OCI-LY7 (cell line): ENCODE measurements at regions not wholly inside any gene's neighbourhood (a gene's known extent, or its start where the extent isn't known, plus 50 kb on each side); places are given as distances from the start of the nearest gene placed in this dataset.

Experiments
- BruUV-seq: library from RNA; stranded (reverse); fragments of 400-500 nt; replicated peaks from 2 replicates; lab custom pipeline; 2021; lab: Mats Ljungman, UMichigan
- CTCF ChIA-PET: fragments of 300-600 bp; sonication (Branson Sonifier 250); formaldehyde crosslinking; loops from one replicate; lab custom pipeline; 2022; ENCODE audit warnings: antibody characterized with exemption; ENCODE audit not compliant: unreplicated experiment; lab: Charles Lee
- POLR2A ChIA-PET: fragments of 300-600 bp; sonication (Branson Sonifier 250); formaldehyde crosslinking; loops from one replicate; lab custom pipeline; 2022; ENCODE audit warnings: antibody characterized with exemption; lab: Charles Lee
- DNase-seq: peaks from one replicate; pipeline ENCODE4 v3.0.0-alpha.2; 2015; ENCODE audit warnings: low spot score
- H2AFZ ChIP-seq: fragments of 200-600 bp; sonication (generic), shearing (Covaris generic); 2 replicates; pipeline ENCODE4 v1.6.1; 2014; ENCODE audit warnings: mild to moderate bottlenecking, antibody characterized with exemption, low read length, moderate library complexity
- H3K27ac ChIP-seq: fragments of 200-600 bp; sonication (generic); 2 replicates; pipeline ENCODE4 v1.5.1; 2014; ENCODE audit warnings: mixed run types, low read depth, mild to moderate bottlenecking, moderate library complexity, low read length, inconsistent platforms; ENCODE audit not compliant: poor library complexity, severe bottlenecking
- H3K36me3 ChIP-seq: fragments of 200-600 bp; sonication (generic); 2 replicates; pipeline ENCODE4 v1.6.1; 2014; ENCODE audit warnings: mild to moderate bottlenecking, antibody characterized with exemption, low read length, moderate library complexity, mixed read lengths; ENCODE audit not compliant: insufficient read depth
- H3K4me1 ChIP-seq: fragments of 200-600 bp; sonication (generic); 2 replicates; pipeline ENCODE4 v1.5.1; 2014; ENCODE audit warnings: mild to moderate bottlenecking, low read length; ENCODE audit not compliant: insufficient read depth, poor library complexity, severe bottlenecking
- H3K4me2 ChIP-seq: fragments of 200-600 bp; sonication (generic); 2 replicates; pipeline ENCODE4 v1.6.1; 2014; ENCODE audit warnings: mild to moderate bottlenecking, low read length
- H3K4me3 ChIP-seq: fragments of 200-600 bp; sonication (generic); 2 replicates; pipeline ENCODE4 v1.5.1; 2014; ENCODE audit warnings: mild to moderate bottlenecking, low read depth, low read length; ENCODE audit not compliant: poor library complexity, severe bottlenecking
- H3K79me2 ChIP-seq: fragments of 200-600 bp; sonication (generic); 2 replicates; pipeline ENCODE4 v1.6.1; 2016; ENCODE audit warnings: low read depth, mild to moderate bottlenecking, low read length, moderate library complexity, mixed read lengths; ENCODE audit not compliant: insufficient read depth
- H3K9me2 ChIP-seq: fragments of 200-600 bp; sonication (generic); 2 replicates; pipeline ENCODE4 v1.6.1; 2016; ENCODE audit warnings: mild to moderate bottlenecking, low read length, mixed read lengths; ENCODE audit not compliant: insufficient read depth
- H3K9me3 ChIP-seq: fragments of 200-600 bp; sonication (generic); 2 replicates; pipeline ENCODE4 v1.6.1; 2014; ENCODE audit warnings: mild to moderate bottlenecking, mixed run types, low read length, mixed read lengths
- H4K20me1 ChIP-seq: fragments of 200-600 bp; sonication (generic); 2 replicates; pipeline ENCODE4 v1.6.1; 2014; ENCODE audit warnings: mild to moderate bottlenecking, antibody characterized with exemption, low read length, moderate library complexity, mixed read lengths; ENCODE audit not compliant: insufficient read depth
- CTCF ChIP-seq: fragments of 200-600 bp; sonication (generic); conservative IDR thresholded peaks from 2 replicates; pipeline ENCODE4 v1.5.1; 2014; ENCODE audit warnings: mild to moderate bottlenecking, antibody characterized with exemption, low read length, moderate library complexity, mixed read lengths
- EZH2phosphoT487 ChIP-seq: fragments of 200-600 bp; sonication (generic); IDR thresholded peaks from 2 replicates; pipeline ENCODE4 v1.6.1; 2018; ENCODE audit warnings: low read depth, borderline replicate concordance, mild to moderate bottlenecking, mixed run types, antibody characterized with exemption, low read length, moderate library complexity, mixed read lengths
- intact Hi-C: fragments of 100-400 bp; cut with micrococcal nuclease; formaldehyde crosslinking; loops from one replicate; pipeline ENCODE4 v1.10.0; 2022; ENCODE audit not compliant: unreplicated experiment

GRCh38 chr10:3958472-3958996 lies 173.5 kb upstream of the KLF6 start:
- POLR2A ChIA-PET: interaction anchor here (0.8 kb wide), 1 partner anchor 397 kb away, joined by 3 read pairs; no protein-coding TSS in a partner anchor
- CTCF ChIA-PET: no interaction called here

GRCh38 chr10:3955955-3956617 lies 171.1 kb upstream of the KLF6 start:
- Histone ChIP-seq H2AFZ (no peak overlapping the region), H3K27ac (no peak overlapping the region), H3K4me2 (no peak overlapping the region), H3K36me3 (no peaks in the 10 kb centered on the region), H3K79me2 (no peaks in the 10 kb centered on the region), H3K4me3 (no peak overlapping the region), H3K9me2 (no peaks in the 10 kb centered on the region), H4K20me1 (no peaks in the 10 kb centered on the region), H3K4me1 (no peaks in the 10 kb centered on the region), H3K9me3 (no peaks in the 10 kb centered on the region)
- TF ChIP-seq EZH2phosphoT487 (no peak), CTCF (no peak)
- DNase-seq: no peak
- POLR2A ChIA-PET: no interaction called here
- intact Hi-C loops: no loop called here
- no TSS peak for BruUV-seq
- CTCF ChIA-PET: no interaction called here

More at GRCh38 chr10:3958472-3958996, 173.5 kb upstream of the KLF6 start:
- Histone ChIP-seq H3K4me3 (no peak overlapping the region), H2AFZ (no peak overlapping the region), H3K9me3 (no peaks in the 10 kb centered on the region), H3K79me2 (no peaks in the 10 kb centered on the region), H4K20me1 (no peaks in the 10 kb centered on the region), H3K4me2 (no peak overlapping the region), H3K27ac (no peak overlapping the region), H3K9me2 (no peaks in the 10 kb centered on the region), H3K4me1 (no peaks in the 10 kb centered on the region), H3K36me3 (no peaks in the 10 kb centered on the region)
- intact Hi-C loops: no loop called here
- BruUV-seq: no TSS peak
- DNase-seq: no peak
- TF ChIP-seq EZH2phosphoT487: no peak
- no peak for TF ChIP-seq CTCF

GRCh38 chr10:3955493-3955892 lies 170.5 kb upstream of the KLF6 start:
- BruUV-seq: no TSS peak
- H3K79me2 ChIP-seq: no peaks in the 10 kb centered on the region

More at GRCh38 chr10:3955493-3955892, 170.5 kb upstream of the KLF6 start:
- intact Hi-C loops: no loop called here
- TF ChIP-seq CTCF: no peak
- no peak for TF ChIP-seq EZH2phosphoT487
- CTCF ChIA-PET: no interaction called here
- no peak overlapping the region for H2AFZ ChIP-seq
- no peaks in the 10 kb centered on the region for H3K9me2 ChIP-seq
- H3K4me2 ChIP-seq: no peak overlapping the region
- no peaks in the 10 kb centered on the region for H3K9me3 ChIP-seq
- no peaks in the 10 kb centered on the region for H4K20me1 ChIP-seq
- H3K4me1 ChIP-seq: no peaks in the 10 kb centered on the region
- no peak overlapping the region for H3K4me3 ChIP-seq
- POLR2A ChIA-PET: no interaction called here
- DNase-seq: no peak
- no peak overlapping the region for H3K27ac ChIP-seq
- H3K36me3 ChIP-seq: no peaks in the 10 kb centered on the region
